BLaER1 treated with 17β-estradiol and CSF1 and Interleukin-3, amounts not matched to agents 10 nM and 100 nM (cell line): ENCODE measurements at regions not wholly inside any gene's neighbourhood (a gene's known extent, or its start where the extent isn't known, plus 50 kb on each side); places are given as distances from the start of the nearest gene placed in this dataset.

Experiments
- H3K27ac ChIP-seq, 11 experiments: shearing (Covaris generic); formaldehyde crosslinking; 2 replicates each; pipeline ENCODE4 v1.8.1; 2022
- H3K27me3 ChIP-seq, 11 experiments: shearing (Covaris generic); formaldehyde crosslinking; 2 replicates each; pipeline ENCODE4 v1.8.1; 2022
- H3K36me3 ChIP-seq, 11 experiments: shearing (Covaris generic); formaldehyde crosslinking; 2 replicates each; pipeline ENCODE4 v1.8.1; 2022
- H3K4me1 ChIP-seq, 10 experiments: shearing (Covaris generic); formaldehyde crosslinking; 2 replicates each; pipeline ENCODE4 v1.8.1; 2022
- H3K4me2 ChIP-seq, 11 experiments: shearing (Covaris generic); formaldehyde crosslinking; 2 replicates each; pipeline ENCODE4 v1.8.1; 2022
- H3K4me3 ChIP-seq, 10 experiments: shearing (Covaris generic); formaldehyde crosslinking; 2 replicates each; pipeline ENCODE4 v1.8.1; 2022
- H3K9ac ChIP-seq, 11 experiments: shearing (Covaris generic); formaldehyde crosslinking; 2 replicates each; pipeline ENCODE4 v1.8.1; 2022
- H3K9me3 ChIP-seq, 11 experiments: shearing (Covaris generic); formaldehyde crosslinking; replicated peaks in 1 of 11; 2 replicates each; pipeline ENCODE4 v1.8.1; 2022
- H4K20me1 ChIP-seq, 11 experiments: shearing (Covaris generic); formaldehyde crosslinking; 2 replicates each; pipeline ENCODE4 v1.8.1; 2022
- Cebpa-rat ChIP-seq, 11 experiments: shearing (Covaris generic); IDR thresholded peaks; 2 replicates each; pipeline ENCODE4 v1.8.1; 2022

DNA sequence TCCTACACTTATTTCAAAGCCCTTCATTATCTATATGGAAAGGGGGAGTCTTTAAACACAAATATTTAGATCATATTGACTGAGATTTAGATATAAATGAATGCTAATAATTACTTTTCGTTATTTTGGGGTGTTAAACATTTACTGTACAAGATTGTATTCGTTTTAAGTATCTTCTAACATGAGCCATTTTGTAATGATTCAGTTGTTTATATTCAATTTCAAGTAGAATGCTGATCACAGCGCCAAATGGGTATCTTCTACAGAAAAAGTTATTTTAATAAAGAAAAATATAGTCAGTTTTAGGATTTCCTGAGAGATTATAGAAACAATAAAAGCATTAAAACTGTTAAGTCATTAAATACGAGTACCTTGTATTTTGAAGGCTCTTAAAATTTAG lies 104.5 kb upstream of the HNRNPU start:
- Histone ChIP-seq H3K9ac (peak overlapping the region in 10 of 11 experiments; percentile 37 to 100 (median 98); a peak in 18 of 22 replicates), H3K4me3 (peak overlapping the region in 6 of 10 experiments; percentile 61 to 76 (median 66); a peak in 7 of 20 replicates), H3K27ac (peak overlapping the region; percentile 97 to 100 (median 99))

DNA sequence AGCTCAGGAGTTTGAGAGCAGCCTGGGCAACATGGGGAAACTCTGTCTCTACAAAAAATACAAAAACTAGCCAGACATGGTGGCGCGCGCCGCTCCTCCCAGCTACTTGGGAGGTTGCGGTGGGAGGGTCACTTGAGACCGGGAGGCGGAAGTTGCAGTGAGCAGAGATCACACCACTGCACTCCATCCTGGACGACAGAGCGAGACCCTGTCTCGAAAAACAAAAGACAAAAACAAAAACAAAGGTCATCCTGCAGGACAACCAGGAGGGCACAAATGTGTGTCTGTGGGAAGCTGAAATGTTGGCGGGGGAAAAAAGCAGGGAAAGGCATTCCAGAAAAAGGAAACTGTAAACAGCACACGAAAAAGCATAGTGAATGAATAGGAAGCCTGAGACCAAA lies 104.1 kb upstream of the HNRNPU start:
- no peak overlapping the region for H3K4me3 ChIP-seq
- TF ChIP-seq Cebpa-rat (IDR thresholded peaks at IDR 0.05), result no peak
- H3K9ac ChIP-seq, result peak overlapping the region in 10 of 11 experiments; percentile 24 to 100 (median 95); a peak in 15 of 22 replicates

More for the DNA sequence above, 104.5 kb upstream of the HNRNPU start:
- no peaks in the 10 kb centered on the region for H3K9me3 ChIP-seq
- no peak for TF ChIP-seq Cebpa-rat (IDR thresholded peaks at IDR 0.05)
- H3K4me2 ChIP-seq, result peak overlapping the region; percentile 52 to 97 (median 91)
- H4K20me1 ChIP-seq, result no peaks in the 10 kb centered on the region
- H3K27me3 ChIP-seq, result no peaks in the 10 kb centered on the region
- peaks cover 33 to 50% (median 42%) of the 10 kb centered on the region in 10 experiments for H3K4me1 ChIP-seq
- no peaks in the 10 kb centered on the region for H3K36me3 ChIP-seq

DNA sequence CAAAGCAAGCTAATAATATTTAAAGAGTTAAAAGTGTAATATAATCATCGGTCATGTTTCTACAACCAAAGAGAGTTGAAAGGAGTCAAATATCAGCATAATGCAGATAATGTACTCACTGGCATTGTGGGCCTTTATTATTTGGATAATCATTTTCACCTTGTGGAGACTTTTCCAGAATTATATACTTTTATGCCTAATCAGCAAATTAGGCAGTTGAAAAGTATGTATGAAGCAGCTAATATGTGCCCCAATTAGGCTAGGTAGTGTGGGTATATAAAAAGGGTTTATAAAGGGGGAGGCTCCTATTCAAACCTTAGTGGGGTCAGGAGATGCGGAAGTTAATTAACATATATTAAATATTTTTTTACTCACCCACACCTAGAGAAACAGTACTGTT lies 102.8 kb upstream of the HNRNPU start:
- Histone ChIP-seq H3K27me3 (no peaks in the 10 kb centered on the region), H3K4me1 (peaks cover 35 to 52% (median 46%) of the 10 kb centered on the region in 10 experiments), H3K27ac (no peak overlapping the region), H3K4me2 (no peak overlapping the region), H3K36me3 (no peaks in the 10 kb centered on the region), H4K20me1 (no peaks in the 10 kb centered on the region), H3K4me3 (no peak overlapping the region), H3K9ac (no peak overlapping the region), H3K9me3 (no peaks in the 10 kb centered on the region)
- TF ChIP-seq Cebpa-rat (IDR thresholded peaks at IDR 0.05), result no peak

More for the DNA sequence above, 104.1 kb upstream of the HNRNPU start:
- H3K9me3 ChIP-seq, result no peaks in the 10 kb centered on the region
- H3K36me3 ChIP-seq, result no peaks in the 10 kb centered on the region
- H3K4me2 ChIP-seq, result peak overlapping the region; percentile 52 to 97 (median 84); a peak in 21 of 22 replicates
- H3K4me1 ChIP-seq, result peaks cover 37 to 54% (median 46%) of the 10 kb centered on the region in 10 experiments
- no peaks in the 10 kb centered on the region for H4K20me1 ChIP-seq
- H3K27me3 ChIP-seq, result no peaks in the 10 kb centered on the region
- peak overlapping the region; percentile 26 to 100 (median 99); a peak in 19 of 22 replicates for H3K27ac ChIP-seq

DNA sequence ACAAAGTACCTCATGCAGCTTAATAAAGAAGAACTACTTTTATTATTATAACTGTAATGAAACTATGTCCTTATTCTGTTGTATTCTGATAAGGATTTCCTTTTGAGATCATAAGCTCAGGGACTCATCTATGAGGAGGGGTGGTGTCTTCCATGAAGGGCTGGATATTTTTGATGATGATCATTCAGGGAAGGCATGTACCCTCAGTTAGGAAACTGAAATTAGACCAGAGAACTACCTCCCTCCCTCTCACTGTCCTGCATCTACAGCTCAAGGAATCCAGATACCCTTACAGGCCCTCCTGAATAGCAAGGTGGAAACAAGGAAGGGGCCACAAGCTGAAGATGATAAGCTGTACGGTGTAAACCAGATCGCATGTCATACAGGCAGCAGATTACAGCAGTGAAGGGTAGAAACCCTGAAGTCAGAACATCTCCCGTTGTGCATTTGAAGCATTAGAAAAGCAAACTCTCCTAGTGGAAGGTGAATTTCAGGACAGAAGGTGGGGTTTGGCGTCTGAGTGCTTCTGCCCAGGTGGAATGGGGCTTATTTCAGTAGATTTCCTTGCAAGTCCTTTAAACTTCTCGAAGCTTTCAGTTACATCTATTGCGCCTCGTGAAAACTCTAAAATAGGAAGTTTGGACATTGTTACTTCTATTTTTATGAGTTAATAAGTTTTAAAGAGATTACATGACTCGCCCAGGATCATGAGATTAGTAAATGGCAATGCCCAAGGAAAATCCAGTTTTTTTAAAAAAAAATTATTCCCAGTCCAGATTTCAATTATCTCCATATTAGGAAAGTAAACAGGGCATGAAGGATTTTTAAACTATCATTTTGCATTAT lies 101.1 kb upstream of the HNRNPU start:
- no peak overlapping the region for H3K9ac ChIP-seq
- no peaks in the 10 kb centered on the region for H3K9me3 ChIP-seq
- peaks cover 32 to 57% (median 46%) of the 10 kb centered on the region in 10 experiments for H3K4me1 ChIP-seq
- peak overlapping the region in 3 of 11 experiments; percentile 4 to 67 (median 14); a peak in 3 of 22 replicates for H3K27ac ChIP-seq
- TF ChIP-seq Cebpa-rat (IDR thresholded peaks at IDR 0.05), result no peak
- no peaks in the 10 kb centered on the region for H4K20me1 ChIP-seq
- H3K4me2 ChIP-seq, result peak overlapping the region in 6 of 11 experiments; percentile 12 to 81 (median 66); a peak in 11 of 22 replicates
- H3K27me3 ChIP-seq, result no peaks in the 10 kb centered on the region
- no peak overlapping the region for H3K4me3 ChIP-seq
- no peaks in the 10 kb centered on the region for H3K36me3 ChIP-seq

DNA sequence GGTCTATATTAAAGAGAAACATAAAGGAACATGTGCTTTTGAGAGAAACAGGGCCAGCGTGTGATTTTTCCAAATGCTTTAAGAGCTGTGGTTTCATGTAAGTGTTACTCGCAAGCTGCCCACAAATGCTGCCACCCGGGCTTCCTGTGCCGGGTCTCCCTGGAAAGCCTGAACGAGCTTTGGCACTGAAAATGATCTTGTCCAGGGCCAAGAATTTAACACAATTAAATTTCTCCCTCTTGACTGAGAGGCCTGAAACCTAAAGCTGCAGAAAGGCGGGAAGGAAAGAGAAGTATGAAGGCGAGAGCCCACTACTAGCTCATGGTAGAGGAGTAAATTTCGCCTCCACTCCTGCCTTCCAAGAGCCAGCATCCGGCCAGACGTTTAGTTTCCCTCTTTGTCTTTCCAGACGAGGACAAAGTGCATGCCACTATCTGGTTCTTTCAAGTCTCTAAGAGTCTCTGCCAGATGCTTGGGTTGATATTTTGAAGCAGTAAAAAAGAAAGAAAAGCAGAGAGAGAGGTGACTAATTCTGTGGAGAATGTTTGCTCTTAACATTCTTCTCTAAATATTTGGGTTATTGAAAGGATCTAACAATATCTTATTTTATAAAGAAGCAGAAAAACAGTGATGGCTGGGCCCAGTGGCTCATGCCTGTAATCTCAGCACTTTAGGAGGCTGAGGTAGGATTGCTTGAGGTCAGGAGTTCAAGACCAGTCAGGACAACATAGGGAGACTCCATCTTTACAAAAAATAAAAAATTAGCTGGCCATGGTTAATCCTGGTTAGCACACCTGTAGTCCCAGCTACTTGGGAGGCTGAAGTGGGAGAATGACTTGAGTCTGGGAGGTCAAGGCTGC lies 100.0 kb upstream of the HNRNPU start:
- Histone ChIP-seq H3K27me3 (no peaks in the 10 kb centered on the region), H3K4me2 (peak overlapping the region; percentile 54 to 82 (median 67)), H4K20me1 (no peaks in the 10 kb centered on the region), H3K9me3 (no peaks in the 10 kb centered on the region), H3K27ac (peak overlapping the region; percentile 25 to 76 (median 67); a peak in 19 of 22 replicates), H3K4me3 (peak overlapping the region in 1 of 10 experiments; percentile 20; a peak in 2 of 20 replicates), H3K9ac (peak overlapping the region; percentile 52 to 73 (median 67); a peak in 21 of 22 replicates), H3K4me1 (peaks cover 27 to 57% (median 44%) of the 10 kb centered on the region in 10 experiments), H3K36me3 (no peaks in the 10 kb centered on the region)
- no peak for TF ChIP-seq Cebpa-rat (IDR thresholded peaks at IDR 0.05)

DNA sequence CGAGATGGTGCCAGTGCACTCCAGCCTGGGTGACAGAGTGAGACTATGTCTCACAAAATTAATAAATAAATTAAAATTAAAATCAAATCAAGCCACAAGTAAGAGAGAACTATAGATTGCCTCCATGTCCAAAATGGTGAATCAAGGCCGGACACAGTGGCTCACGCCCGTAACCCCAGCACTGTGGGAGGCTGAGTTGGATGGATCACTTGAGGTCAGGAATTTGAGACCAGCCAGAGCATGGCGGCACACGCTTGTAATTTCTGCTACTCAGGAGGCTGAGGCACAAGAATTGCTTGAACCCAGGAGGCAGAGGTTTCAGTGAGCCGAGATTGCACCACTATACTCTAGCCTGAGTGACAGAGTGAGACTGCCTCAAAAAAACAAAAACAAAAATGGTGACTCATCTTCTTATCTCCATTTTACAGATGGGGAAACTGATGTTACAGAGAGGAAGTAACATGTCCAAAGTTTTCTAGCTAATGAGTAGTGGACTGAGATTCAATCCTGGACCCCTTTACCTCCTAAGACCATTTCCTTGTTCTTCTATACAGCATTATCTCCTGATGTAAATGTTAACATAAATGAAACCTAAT lies 99.0 kb upstream of the HNRNPU start:
- no peaks in the 10 kb centered on the region for H3K9me3 ChIP-seq
- H3K27me3 ChIP-seq, result no peaks in the 10 kb centered on the region
- H3K27ac ChIP-seq, result peak overlapping the region in 9 of 11 experiments; percentile 51 to 76 (median 67); a peak in 16 of 22 replicates
- H3K4me2 ChIP-seq, result peak overlapping the region; percentile 54 to 82 (median 67); a peak in 21 of 22 replicates
- H3K36me3 ChIP-seq, result no peaks in the 10 kb centered on the region
- peaks cover 17 to 47% (median 36%) of the 10 kb centered on the region in 10 experiments for H3K4me1 ChIP-seq
- peak overlapping the region in 4 of 11 experiments; percentile 52 to 62 (median 55); a peak in 3 of 22 replicates for H3K9ac ChIP-seq
- TF ChIP-seq Cebpa-rat (IDR thresholded peaks at IDR 0.05), result no peak
- H4K20me1 ChIP-seq, result no peaks in the 10 kb centered on the region
- H3K4me3 ChIP-seq, result no peak overlapping the region

DNA sequence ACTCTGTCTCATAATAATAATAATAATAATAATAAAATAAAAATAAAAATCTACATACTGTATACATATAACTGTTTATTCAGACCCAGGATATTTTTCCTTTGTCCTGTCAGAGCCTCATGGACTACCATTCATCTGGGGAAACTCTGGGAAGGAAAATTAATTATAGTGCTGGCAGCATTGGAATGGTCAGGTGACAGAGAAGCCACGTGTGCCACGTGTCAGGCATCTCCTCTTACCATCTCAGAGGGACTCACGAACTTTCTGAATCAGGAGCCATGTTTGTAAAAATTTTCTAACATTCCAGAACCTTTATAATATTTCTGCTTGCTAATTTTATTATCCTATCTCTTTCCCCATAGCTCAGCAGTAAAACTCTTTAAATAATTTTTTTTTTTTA lies 97.8 kb upstream of the HNRNPU start:
- TF ChIP-seq Cebpa-rat (IDR thresholded peaks at IDR 0.05), result no peak
- Histone ChIP-seq H3K36me3 (no peaks in the 10 kb centered on the region), H3K9me3 (no peaks in the 10 kb centered on the region), H3K4me1 (peaks cover 26 to 54% (median 43%) of the 10 kb centered on the region in 10 experiments), H3K27me3 (no peaks in the 10 kb centered on the region), H3K27ac (no peak overlapping the region), H3K9ac (peak overlapping the region in 1 of 11 experiments; percentile 18; a peak in 1 of 22 replicates), H3K4me3 (no peak overlapping the region), H3K4me2 (no peak overlapping the region), H4K20me1 (no peaks in the 10 kb centered on the region)

DNA sequence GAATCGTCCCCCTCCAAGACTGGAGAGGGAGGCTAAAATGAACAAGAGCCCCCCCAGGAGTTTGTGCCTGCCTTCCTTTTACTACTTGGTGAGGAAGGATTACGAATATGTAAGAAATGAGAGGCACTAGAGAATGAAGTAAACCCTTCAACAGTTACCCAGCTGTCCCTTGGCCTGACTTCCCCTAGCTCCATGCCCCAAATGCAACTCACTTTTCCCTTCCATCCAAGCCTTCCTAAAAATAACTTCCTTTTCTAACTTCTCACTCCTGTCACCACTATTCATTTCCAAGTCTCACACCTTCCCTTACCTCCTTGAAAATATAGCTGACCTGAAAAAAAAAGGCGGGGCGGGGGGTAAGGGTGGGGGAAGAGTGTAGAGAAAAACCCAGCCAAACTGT lies 96.6 kb upstream of the HNRNPU start:
- Histone ChIP-seq H3K9ac (no peak overlapping the region), H3K27ac (no peak overlapping the region), H3K4me1 (peaks cover 26 to 51% (median 42%) of the 10 kb centered on the region in 10 experiments), H3K4me2 (peak overlapping the region in 3 of 11 experiments; percentile 3 to 40 (median 34); a peak in 3 of 22 replicates), H4K20me1 (no peaks in the 10 kb centered on the region), H3K4me3 (no peak overlapping the region), H3K9me3 (no peaks in the 10 kb centered on the region), H3K36me3 (no peaks in the 10 kb centered on the region), H3K27me3 (no peaks in the 10 kb centered on the region)
- no peak for TF ChIP-seq Cebpa-rat (IDR thresholded peaks at IDR 0.05)
